IMR-90 (cell line): ENCODE measurements at regions not wholly inside any gene's neighbourhood (a gene's known extent, or its start where the extent isn't known, plus 50 kb on each side); places are given as distances from the start of the nearest gene placed in this dataset.
"Not testable (repeated sequence)": the region's sequence is repeated elsewhere in the genome, so short reads cannot be mapped to it uniquely, and the experiment has no call there.

Experiments used
- ATAC-seq: fragments of 200-7000 bp; cut with Tn5 transposase; 2 replicates; pipeline ENCODE4 v1.9.1; 2020; ENCODE audit warnings: low read depth, mild to moderate bottlenecking, moderate library complexity
- BruUV-seq: library from RNA; stranded (reverse); fragments of 400-500 nt; replicated peaks from 2 replicates; lab custom pipeline; 2021; lab: Mats Ljungman, UMichigan
- CTCF ChIA-PET: fragments of 300-600 bp; formaldehyde crosslinking; extraction: SDS; loops from one replicate; lab custom pipeline; 2021; ENCODE audit warnings: antibody characterized with exemption; lab: Yijun Ruan, JAX
- POLR2A ChIA-PET: fragments of 300-600 bp; sonication (Branson Sonifier 250); formaldehyde crosslinking; loops from one replicate; lab custom pipeline; 2022; ENCODE audit warnings: antibody characterized with exemption; ENCODE audit not compliant: unreplicated experiment; lab: Charles Lee
- DNase-seq: peaks from one replicate; pipeline ENCODE4 v3.0.0; 2013
- H2AFZ ChIP-seq: replicated peaks from 2 replicates; pipeline ENCODE3; 2013; ENCODE audit warnings: low read length, mild to moderate bottlenecking; ENCODE audit not compliant: poor library complexity
- H2AK5ac ChIP-seq: 2 replicates; pipeline ENCODE4 v1.6.1; 2013; ENCODE audit warnings: low read depth, low read length, inconsistent platforms
- H2AK9ac ChIP-seq: replicated peaks from 2 replicates; pipeline ENCODE3; 2013; ENCODE audit warnings: mild to moderate bottlenecking, low read depth, low read length, moderate library complexity; ENCODE audit not compliant: poor library complexity
- H2BK120ac ChIP-seq: 2 replicates; pipeline ENCODE4 v1.6.1; 2013; ENCODE audit warnings: low read depth, low read length, inconsistent platforms
- H2BK15ac ChIP-seq: 3 replicates; pipeline ENCODE4 v1.6.1; 2013; ENCODE audit warnings: low read depth, low read length, inconsistent platforms
- H2BK20ac ChIP-seq: 2 replicates; pipeline ENCODE4 v1.6.1; 2013; ENCODE audit warnings: low read depth, mild to moderate bottlenecking, inconsistent platforms, low read length, moderate library complexity
- H2BK5ac ChIP-seq: 2 replicates; pipeline ENCODE4 v1.6.1; 2013; ENCODE audit warnings: mild to moderate bottlenecking, low read depth, low read length, inconsistent platforms; ENCODE audit not compliant: poor library complexity, severe bottlenecking
- H3K14ac ChIP-seq: replicated peaks from 2 replicates; pipeline ENCODE4 v1.6.1; 2013; ENCODE audit warnings: low read depth, low read length, inconsistent platforms
- H3K18ac ChIP-seq: 2 replicates; pipeline ENCODE4 v1.6.1; 2013; ENCODE audit warnings: low read depth, low read length, control low read depth
- H3K23ac ChIP-seq: 2 replicates; pipeline ENCODE4 v1.6.1; 2013; ENCODE audit warnings: low read depth, low read length, inconsistent platforms
- H3K27ac ChIP-seq: 2 replicates; pipeline ENCODE4 v1.5.1; 2013; ENCODE audit warnings: mild to moderate bottlenecking, control low read depth, low read length; ENCODE audit not compliant: insufficient read depth
- H3K27me3 ChIP-seq: 2 replicates; pipeline ENCODE4 v1.6.1; 2013; ENCODE audit warnings: low read length; ENCODE audit not compliant: control insufficient read depth, insufficient read depth
- H3K36me3 ChIP-seq: 2 replicates; pipeline ENCODE4 v1.6.1; 2013; ENCODE audit warnings: low read length, mixed read lengths; ENCODE audit not compliant: control insufficient read depth, insufficient read depth
- H3K4ac ChIP-seq: 2 replicates; pipeline ENCODE4 v1.6.1; 2013; ENCODE audit warnings: low read depth, low read length, inconsistent platforms
- H3K4me1 ChIP-seq: 2 replicates; pipeline ENCODE4 v1.6.1; 2013; ENCODE audit warnings: low read length, mixed read lengths; ENCODE audit not compliant: control insufficient read depth, insufficient read depth
- H3K4me2 ChIP-seq: 2 replicates; pipeline ENCODE4 v1.6.1; 2013; ENCODE audit warnings: low read depth, mild to moderate bottlenecking, control low read depth, low read length, moderate library complexity
- H3K4me3 ChIP-seq: 2 replicates; pipeline ENCODE4 v1.5.1; 2013; ENCODE audit warnings: low read depth, mild to moderate bottlenecking, control low read depth, low read length, moderate library complexity; ENCODE audit not compliant: insufficient read depth
- H3K56ac ChIP-seq: 2 replicates; pipeline ENCODE4 v1.6.1; 2013; ENCODE audit warnings: low read length, inconsistent platforms; ENCODE audit not compliant: insufficient read depth; ENCODE audit errors: extremely low read depth
- H3K79me1 ChIP-seq, 2 experiments: 2 replicates each; pipeline ENCODE4 v1.6.1; 2013; ENCODE audit warnings: low read length in 2 of 2, inconsistent platforms in 1 of 2, low read depth in 1 of 2
- H3K9ac ChIP-seq: 2 replicates; pipeline ENCODE4 v1.6.1; 2013; ENCODE audit warnings: low read depth, low read length, control low read depth
- H3K9me1 ChIP-seq: 2 replicates; pipeline ENCODE4 v1.6.1; 2013; ENCODE audit warnings: low read length, inconsistent platforms; ENCODE audit not compliant: insufficient read depth
- H3K9me3 ChIP-seq: 2 replicates; pipeline ENCODE4 v1.6.1; 2013; ENCODE audit warnings: low read length; ENCODE audit not compliant: control insufficient read depth, insufficient read depth
- H4K20me1 ChIP-seq: 2 replicates; pipeline ENCODE4 v1.6.1; 2013; ENCODE audit warnings: low read length, inconsistent platforms; ENCODE audit not compliant: insufficient read depth
- H4K5ac ChIP-seq: 2 replicates; pipeline ENCODE4 v1.6.1; 2013; ENCODE audit warnings: mild to moderate bottlenecking, low read depth, low read length, control low read depth
- H4K8ac ChIP-seq, 2 experiments: 2 replicates each; pipeline ENCODE4 v1.6.1; 2013; ENCODE audit warnings: low read depth in 2 of 2, low read length in 2 of 2, control low read depth in 1 of 2, inconsistent platforms in 1 of 2
- H4K91ac ChIP-seq: 2 replicates; pipeline ENCODE4 v1.6.1; 2013; ENCODE audit warnings: low read depth, low read length, inconsistent platforms; ENCODE audit not compliant: insufficient read depth
- MAFK ChIP-seq: IDR thresholded peaks from 2 replicates; pipeline ENCODE4 v1.6.1; 2012; ENCODE audit warnings: low read depth, low read length, improper control_type of control experiment
- POLR2A ChIP-seq: IDR thresholded peaks from 2 replicates; pipeline ENCODE4 v1.6.1; 2012; ENCODE audit warnings: mild to moderate bottlenecking, low read depth, low read length
- WGBS, 2 experiments: methylation state at CpG; one replicate each; pipeline versions ENCODE4 v1.1.5 to v1.1.7; 2013; ENCODE audit warnings: missing lambda C conversion rate in 2 of 2; ENCODE audit not compliant: insufficient read length in 1 of 2; ENCODE audit errors: extremely low coverage in 2 of 2; 5-methylcytosine and 5-hydroxymethylcytosine counted together
- dilution Hi-C: fragments of 300-500 bp; cut with HindIII; formaldehyde crosslinking; loops from one replicate; pipeline ENCODE4 v1.14.3; 2018; ENCODE audit warnings: low sequenced_read_pairs; ENCODE audit not compliant: unreplicated experiment
- in situ Hi-C: fragments of 300-500 bp; cut with MboI; formaldehyde crosslinking; loops from 3 replicates; pipeline ENCODE4 v1.14.3; 2019; ENCODE audit warnings: low sequenced_read_pairs, inconsistent platforms, mixed read lengths
- intact Hi-C: fragments of 100-400 bp; cut with micrococcal nuclease; formaldehyde crosslinking; loops from 2 replicates; pipeline ENCODE4 v1.10.0; 2022

DNA sequence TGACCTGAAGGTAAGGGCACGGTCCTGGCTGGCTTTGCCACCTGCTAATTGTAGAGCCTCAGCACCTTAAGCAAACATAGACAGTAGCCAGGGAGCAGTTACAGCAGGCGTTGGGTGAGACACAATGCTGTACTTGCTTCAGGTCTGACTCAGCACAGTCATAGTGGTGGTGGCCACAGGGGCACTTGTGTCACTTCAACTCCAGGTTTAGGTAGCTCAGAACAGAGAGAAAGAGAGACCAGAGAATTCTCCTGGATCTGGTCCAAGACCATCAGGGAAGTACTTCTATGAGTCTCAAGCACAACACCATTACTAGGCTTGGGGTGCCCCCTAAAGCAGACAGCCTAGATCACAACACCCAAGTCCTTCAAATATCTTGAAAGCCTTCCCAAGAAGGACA is 204.4 kb downstream of the OTOL1 start (continued):
- TF ChIP-seq POLR2A = no peak
- no peak for TF ChIP-seq MAFK

DNA sequence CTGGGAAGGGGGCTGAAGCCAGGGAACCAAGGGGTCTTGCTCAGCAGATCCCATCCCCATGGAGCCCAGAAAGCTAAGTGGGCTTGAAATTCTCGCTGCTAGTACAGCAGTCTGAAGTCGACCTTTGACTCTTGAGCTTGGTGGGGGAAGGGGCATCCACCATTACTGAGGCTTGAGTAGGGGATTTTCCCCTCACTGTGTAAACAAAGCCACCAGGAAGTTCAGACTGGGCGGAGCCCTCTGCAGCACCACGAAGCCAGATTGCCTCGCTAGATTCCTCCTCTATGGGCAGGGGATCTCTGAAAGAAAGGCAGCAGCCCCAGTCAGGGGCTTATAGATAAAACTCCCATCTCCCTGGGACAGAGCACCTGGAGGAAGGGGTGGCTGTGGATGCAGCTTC is 210.6 kb downstream of the OTOL1 start:
- H3K9ac ChIP-seq, BruUV-seq, in situ Hi-C loops, H2BK120ac ChIP-seq, H3K4ac ChIP-seq, H3K14ac ChIP-seq, intact Hi-C loops, H3K23ac ChIP-seq, H4K8ac ChIP-seq, ATAC-seq, H2BK15ac ChIP-seq, CTCF ChIA-PET, H3K56ac ChIP-seq, dilution Hi-C loops, H3K27me3 ChIP-seq, H3K9me1 ChIP-seq, H2BK20ac ChIP-seq, DNase-seq, H3K36me3 ChIP-seq, H3K9me3 ChIP-seq, H3K27ac ChIP-seq, H3K4me3 ChIP-seq, H2AK9ac ChIP-seq, H3K79me1 ChIP-seq, H4K5ac ChIP-seq, H2BK5ac ChIP-seq, H4K91ac ChIP-seq, H3K4me1 ChIP-seq, H2AFZ ChIP-seq, H3K4me2 ChIP-seq, H4K20me1 ChIP-seq, H2AK5ac ChIP-seq, H3K18ac ChIP-seq: not testable (repeated sequence)
- WGBS, 2 experiments = no CpG with 5 or more reads among the region's 5 CpGs
- POLR2A ChIA-PET = interaction anchor here (0.5 kb wide), 1 partner anchor 120 kb away, joined by 3 read pairs; no protein-coding TSS in a partner anchor
